ENCODE measurements at regions not wholly inside any gene's neighbourhood (a gene's known extent, or its start where the extent isn't known, plus 50 kb on each side); places are given as distances from the start of the nearest gene placed in this dataset.

DNA sequence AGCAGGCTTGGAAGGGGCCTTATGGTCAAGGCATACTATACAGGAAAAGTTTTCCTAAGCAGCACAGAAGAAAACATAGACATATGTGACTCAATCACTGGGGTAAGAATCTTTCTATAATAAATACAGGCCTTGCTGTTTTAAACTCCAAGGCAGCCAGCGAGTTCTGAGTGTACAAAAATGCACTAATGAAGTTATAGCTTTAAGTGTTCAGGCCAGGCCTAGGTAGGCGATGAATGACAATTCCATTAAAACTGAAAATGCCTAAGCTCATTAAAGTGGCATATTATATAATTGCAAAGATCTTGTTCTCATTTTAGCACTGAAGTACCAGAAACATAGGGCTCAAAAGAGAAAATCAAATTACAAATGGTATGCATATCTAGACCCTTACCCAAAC, 716.4 kb upstream of the HS3ST1 start:
- no peaks in the 10 kb centered on the region for H3K27me3 ChIP-seq (ENCODE audit: control insufficient read depth in 2 of 2, insufficient read depth in 2 of 2, low read length in 2 of 2)
- Mint-ChIP-seq H3K4me1 (no peaks in the 10 kb centered on the region), H3K36me3 (no peaks in the 10 kb centered on the region), H3K9me3 (peaks cover 2 to 8% (median 6%) of the 10 kb centered on the region in 7 donors), H3K27me3 (ENCODE audit: low read depth in 3 of 3) (peaks cover 0 to 7% (median 2%) of the 10 kb centered on the region in 3 donors), H3K27ac (no peak overlapping the region), H3K4me3 (no peak overlapping the region)
- H3K79me2 ChIP-seq (ENCODE audit: insufficient read depth, low read length): no peaks in the 10 kb centered on the region
- TF ChIP-seq, protein P1, sequence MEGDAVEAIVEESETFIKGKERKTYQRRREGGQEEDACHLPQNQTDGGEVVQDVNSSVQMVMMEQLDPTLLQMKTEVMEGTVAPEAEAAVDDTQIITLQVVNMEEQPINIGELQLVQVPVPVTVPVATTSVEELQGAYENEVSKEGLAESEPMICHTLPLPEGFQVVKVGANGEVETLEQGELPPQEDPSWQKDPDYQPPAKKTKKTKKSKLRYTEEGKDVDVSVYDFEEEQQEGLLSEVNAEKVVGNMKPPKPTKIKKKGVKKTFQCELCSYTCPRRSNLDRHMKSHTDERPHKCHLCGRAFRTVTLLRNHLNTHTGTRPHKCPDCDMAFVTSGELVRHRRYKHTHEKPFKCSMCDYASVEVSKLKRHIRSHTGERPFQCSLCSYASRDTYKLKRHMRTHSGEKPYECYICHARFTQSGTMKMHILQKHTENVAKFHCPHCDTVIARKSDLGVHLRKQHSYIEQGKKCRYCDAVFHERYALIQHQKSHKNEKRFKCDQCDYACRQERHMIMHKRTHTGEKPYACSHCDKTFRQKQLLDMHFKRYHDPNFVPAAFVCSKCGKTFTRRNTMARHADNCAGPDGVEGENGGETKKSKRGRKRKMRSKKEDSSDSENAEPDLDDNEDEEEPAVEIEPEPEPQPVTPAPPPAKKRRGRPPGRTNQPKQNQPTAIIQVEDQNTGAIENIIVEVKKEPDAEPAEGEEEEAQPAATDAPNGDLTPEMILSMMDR (IDR thresholded peaks at IDR 0.05): no peak
- no peaks in the 10 kb centered on the region for H3K4me1 ChIP-seq (ENCODE audit: control insufficient read depth in 1 of 2, insufficient read depth in 2 of 2, low read length in 2 of 2)
- H4K20me1 ChIP-seq (ENCODE audit: insufficient read depth, low read length): no peaks in the 10 kb centered on the region
- H3K36me3 ChIP-seq (replicated peaks in 1 of 2; ENCODE audit: control insufficient read depth in 1 of 2, insufficient read depth in 2 of 2, low read length in 2 of 2): no peaks in the 10 kb centered on the region
- peaks cover 0 to 6% of the 10 kb centered on the region in 2 donors for H3K9me3 ChIP-seq (replicated peaks in 1 of 2; ENCODE audit: control insufficient read depth in 1 of 2, insufficient read depth in 1 of 2, low read length in 2 of 2)
- no peak for DNase-seq
- intact Hi-C loops (cut with micrococcal nuclease): no loop called here
- H3K27ac ChIP-seq (ENCODE audit: low read depth in 1 of 2, low read length in 2 of 2): no peak overlapping the region
- no peak overlapping the region for H3K4me3 ChIP-seq (replicated peaks in 1 of 3; ENCODE audit: low read depth in 2 of 3, low read length in 3 of 3)
- H3K9ac ChIP-seq (ENCODE audit: insufficient read depth, low read length, poor library complexity, severe bottlenecking): no peak overlapping the region
- no peak overlapping the region for H2AFZ ChIP-seq (ENCODE audit: insufficient read depth, low read depth, low read length, poor library complexity, severe bottlenecking)
- WGBS (ENCODE audit: insufficient coverage): no CpG with 5 or more reads among the region's 2 CpGs
- H3K4me2 ChIP-seq (replicated peaks; ENCODE audit: extremely low read depth, low read length, poor library complexity, severe bottlenecking): no peak overlapping the region

DNA sequence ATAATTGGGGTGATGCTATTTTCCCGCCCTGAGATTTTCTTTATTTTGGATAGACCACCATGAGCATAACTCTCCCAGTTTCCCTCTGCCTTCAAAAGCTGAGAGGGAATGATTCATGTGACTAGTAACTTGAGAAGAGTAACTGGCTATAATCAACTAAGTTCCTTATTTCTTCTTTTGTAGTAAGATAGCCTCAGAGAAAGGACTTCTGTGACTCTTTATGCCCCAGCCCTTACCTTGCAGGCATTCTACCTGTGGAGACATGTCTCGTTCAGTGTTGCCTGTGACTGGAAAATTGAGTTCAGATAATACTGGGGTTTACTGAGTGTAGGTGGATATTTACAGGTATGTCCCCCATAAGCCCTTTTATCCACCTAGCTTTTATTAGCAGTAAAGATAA, 715.4 kb upstream of the HS3ST1 start:
- Mint-ChIP-seq H3K4me1 (no peaks in the 10 kb centered on the region), H3K27me3 (ENCODE audit: low read depth in 3 of 3) (peaks cover 0 to 7% (median 2%) of the 10 kb centered on the region in 3 donors), H3K4me3 (no peak overlapping the region), H3K9me3 (peaks cover 2 to 8% (median 6%) of the 10 kb centered on the region in 7 donors), H3K36me3 (no peaks in the 10 kb centered on the region), H3K27ac (no peak overlapping the region)
- TF ChIP-seq, protein P1 (IDR thresholded peaks at IDR 0.05): no peak
- intact Hi-C loops (cut with micrococcal nuclease): no loop called here
- WGBS (ENCODE audit: insufficient coverage): no CpG with 5 or more reads among the region's 2 CpGs
- Histone ChIP-seq H3K79me2 (ENCODE audit: insufficient read depth, low read length) (no peaks in the 10 kb centered on the region), H3K4me1 (ENCODE audit: control insufficient read depth in 1 of 2, insufficient read depth in 2 of 2, low read length in 2 of 2) (no peaks in the 10 kb centered on the region), H3K27ac (ENCODE audit: low read depth in 1 of 2, low read length in 2 of 2) (no peak overlapping the region), H3K9me3 (replicated peaks in 1 of 2; ENCODE audit: control insufficient read depth in 1 of 2, insufficient read depth in 1 of 2, low read length in 2 of 2) (peaks cover 0 to 6% of the 10 kb centered on the region in 2 donors), H3K9ac (ENCODE audit: insufficient read depth, low read length, poor library complexity, severe bottlenecking) (no peak overlapping the region), H2AFZ (ENCODE audit: insufficient read depth, low read depth, low read length, poor library complexity, severe bottlenecking) (no peak overlapping the region), H3K36me3 (replicated peaks in 1 of 2; ENCODE audit: control insufficient read depth in 1 of 2, insufficient read depth in 2 of 2, low read length in 2 of 2) (no peaks in the 10 kb centered on the region), H3K4me2 (replicated peaks; ENCODE audit: extremely low read depth, low read length, poor library complexity, severe bottlenecking) (no peak overlapping the region), H3K27me3 (ENCODE audit: control insufficient read depth in 2 of 2, insufficient read depth in 2 of 2, low read length in 2 of 2) (no peaks in the 10 kb centered on the region), H3K4me3 (replicated peaks in 1 of 3; ENCODE audit: low read depth in 2 of 3, low read length in 3 of 3) (no peak overlapping the region), H4K20me1 (ENCODE audit: insufficient read depth, low read length) (no peaks in the 10 kb centered on the region)
- no peak for DNase-seq
